Transverse colon (tissue), 4 donors: ENCODE measurements at regions not wholly inside any gene's neighbourhood (a gene's known extent, or its start where the extent isn't known, plus 50 kb on each side); places are given as distances from the start of the nearest gene placed in this dataset.

ENCODE experiments used
- DNase-seq: peaks from one replicate; pipeline ENCODE4 v3.0.0-alpha.2; 2019
- H3K27ac ChIP-seq, 4 donors: fragments of 200-600 bp; sonication (generic); 2 replicates each; pipeline ENCODE4 v1.5.1; 2016 to 2018; ENCODE audit warnings: inconsistent platforms in 4 of 4
- H3K27me3 ChIP-seq: fragments of 200-600 bp; sonication (generic); 2 replicates; pipeline ENCODE4 v1.5.1; 2017; ENCODE audit warnings: inconsistent platforms
- H3K36me3 ChIP-seq, 4 donors: fragments of 200-600 bp; sonication (generic); 2 replicates each; pipeline ENCODE4 v1.5.1; 2017 to 2019; ENCODE audit warnings: inconsistent platforms in 4 of 4
- H3K4me1 ChIP-seq, 4 donors: fragments of 200-600 bp; sonication (generic); 2 replicates each; pipeline ENCODE4 v1.5.1; 2017 to 2020; ENCODE audit warnings: inconsistent platforms in 4 of 4
- H3K4me3 ChIP-seq, 4 donors: fragments of 200-600 bp; sonication (generic); 1 replicate in 1 of 4; 2 replicates in 3 of 4; pipeline versions ENCODE4 v1.5.1 to v1.6.1; 2017 to 2019; ENCODE audit warnings: inconsistent platforms in 4 of 4
- H3K9me3 ChIP-seq, 2 donors: fragments of 200-600 bp; sonication (generic); 2 replicates each; pipeline ENCODE4 v1.5.1; 2017 to 2019; ENCODE audit warnings: inconsistent platforms in 2 of 2
- EP300 ChIP-seq: sonication (generic); formaldehyde crosslinking; IDR thresholded peaks from one replicate; pipeline ENCODE4 v1.6.1; 2017; ENCODE audit warnings: antibody characterized with exemption, low read depth
- POLR2A ChIP-seq: fragments of 450-650 bp; IDR thresholded peaks from one replicate; pipeline ENCODE4 v1.6.1; 2016; ENCODE audit warnings: antibody characterized with exemption, mild to moderate bottlenecking, moderate library complexity
- POLR2AphosphoS5 ChIP-seq, 3 donors: sonication (generic); formaldehyde crosslinking; IDR thresholded peaks; one replicate each; pipeline ENCODE4 v1.6.1; 2016; ENCODE audit warnings: antibody characterized with exemption in 3 of 3
- WGBS, 2 donors: methylation state at CpG; one replicate each; pipeline ENCODE4 v1.1.5; 2018; ENCODE audit warnings: low coverage in 1 of 2; 5-methylcytosine and 5-hydroxymethylcytosine counted together
- in situ Hi-C, 4 donors: fragments of 200-750 bp; cut with MboI; loops; one replicate each; pipeline versions ENCODE4 v1.15.0 to v1.15.1; 2017; ENCODE audit warnings: low sequenced_read_pairs in 3 of 4, low pct_ligation_motif_present in 1 of 4, low pct_unique_long_range_greater_than_20kb in 1 of 4
- intact Hi-C: fragments of 100-400 bp; cut with DNase I; formaldehyde crosslinking; loops from one replicate; pipeline ENCODE4 v1.15.1; 2023; ENCODE audit warnings: low total_unique reads
- TF ChIP-seq, protein P1 (sequence below), 5 experiments: fragments of 200-600 bp in 3 of 5; fragments of 450-650 bp in 2 of 5; sonication (generic) in 3 of 5; IDR thresholded peaks; 1 replicate in 2 of 5; 2 replicates in 3 of 5; pipeline ENCODE4 v1.5.1; 2016 to 2017; ENCODE audit warnings: antibody characterized with exemption in 5 of 5, inconsistent platforms in 3 of 5, mild to moderate bottlenecking in 2 of 5, moderate library complexity in 1 of 5

- no peak overlapping the region for H3K4me3 ChIP-seq
- in situ Hi-C loops (loop anchor here in 1 of 4 donors (25.0 kb wide), 1 partner anchor 565 kb away; no protein-coding TSS in a partner anchor), intact Hi-C loops (no loop called here)
- no peak overlapping the region for H3K27ac ChIP-seq
- DNase-seq: no peak
- peaks cover 0 to 15% (median 7%) of the 10 kb centered on the region in 4 donors for H3K36me3 ChIP-seq
- H3K27me3 ChIP-seq: no peaks in the 10 kb centered on the region
- H3K9me3 ChIP-seq: no peaks in the 10 kb centered on the region
- H3K4me1 ChIP-seq: peaks cover 0 to 13% (median 2%) of the 10 kb centered on the region in 4 donors
- WGBS, 2 donors: 80 to 94% methylated on average over 1 to 6 of the region's 6 CpGs
- TF ChIP-seq EP300 (no peak), POLR2AphosphoS5 (IDR thresholded peaks at IDR 0.05) (no peak), POLR2A (no peak)
- TF ChIP-seq, protein P1, sequence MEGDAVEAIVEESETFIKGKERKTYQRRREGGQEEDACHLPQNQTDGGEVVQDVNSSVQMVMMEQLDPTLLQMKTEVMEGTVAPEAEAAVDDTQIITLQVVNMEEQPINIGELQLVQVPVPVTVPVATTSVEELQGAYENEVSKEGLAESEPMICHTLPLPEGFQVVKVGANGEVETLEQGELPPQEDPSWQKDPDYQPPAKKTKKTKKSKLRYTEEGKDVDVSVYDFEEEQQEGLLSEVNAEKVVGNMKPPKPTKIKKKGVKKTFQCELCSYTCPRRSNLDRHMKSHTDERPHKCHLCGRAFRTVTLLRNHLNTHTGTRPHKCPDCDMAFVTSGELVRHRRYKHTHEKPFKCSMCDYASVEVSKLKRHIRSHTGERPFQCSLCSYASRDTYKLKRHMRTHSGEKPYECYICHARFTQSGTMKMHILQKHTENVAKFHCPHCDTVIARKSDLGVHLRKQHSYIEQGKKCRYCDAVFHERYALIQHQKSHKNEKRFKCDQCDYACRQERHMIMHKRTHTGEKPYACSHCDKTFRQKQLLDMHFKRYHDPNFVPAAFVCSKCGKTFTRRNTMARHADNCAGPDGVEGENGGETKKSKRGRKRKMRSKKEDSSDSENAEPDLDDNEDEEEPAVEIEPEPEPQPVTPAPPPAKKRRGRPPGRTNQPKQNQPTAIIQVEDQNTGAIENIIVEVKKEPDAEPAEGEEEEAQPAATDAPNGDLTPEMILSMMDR (IDR thresholded peaks at IDR 0.05): no peak
Measured at GRCh38 chr7:130872341-130872740, 138.3 kb upstream of the KLF14 start.

- in situ Hi-C loops: loop anchor here in 1 of 4 donors (25.0 kb wide), 1 partner anchor 564 kb away; no protein-coding TSS in a partner anchor
- intact Hi-C loops: no loop called here
- TF ChIP-seq, protein P1 (IDR thresholded peaks at IDR 0.05): no peak
- TF ChIP-seq POLR2A: no peak
- no peak for TF ChIP-seq POLR2AphosphoS5 (IDR thresholded peaks at IDR 0.05)
- no peak for TF ChIP-seq EP300
- Histone ChIP-seq H3K27ac (no peak overlapping the region), H3K9me3 (no peaks in the 10 kb centered on the region), H3K36me3 (peaks cover 0 to 18% (median 7%) of the 10 kb centered on the region in 4 donors), H3K27me3 (no peaks in the 10 kb centered on the region), H3K4me1 (peaks cover 0 to 13% (median 2%) of the 10 kb centered on the region in 4 donors), H3K4me3 (no peak overlapping the region)
- no peak for DNase-seq
- WGBS, 2 donors: 82 to 85% methylated on average over 8 of the region's 8 CpGs
Measured at GRCh38 chr7:130872756-130873448, 138.9 kb upstream of the KLF14 start.

- no peak overlapping the region for H3K27ac ChIP-seq
- H3K36me3 ChIP-seq: peaks cover 0 to 23% (median 7%) of the 10 kb centered on the region in 4 donors
- H3K9me3 ChIP-seq: no peaks in the 10 kb centered on the region
- 89 to 98% methylated on average over 3 to 6 of the region's 6 CpGs for WGBS, 2 donors
- in situ Hi-C loops: loop anchor here in 1 of 4 donors (25.0 kb wide), 1 partner anchor 563 kb away; no protein-coding TSS in a partner anchor
- peaks cover 0 to 20% (median 2%) of the 10 kb centered on the region in 4 donors for H3K4me1 ChIP-seq
- H3K4me3 ChIP-seq: no peak overlapping the region
- no peak for TF ChIP-seq POLR2AphosphoS5 (IDR thresholded peaks at IDR 0.05)
- no peak for TF ChIP-seq EP300
- no peak for TF ChIP-seq POLR2A
- TF ChIP-seq, protein P1 (IDR thresholded peaks at IDR 0.05): no peak
- intact Hi-C loops: no loop called here
- DNase-seq: no peak
- H3K27me3 ChIP-seq: no peaks in the 10 kb centered on the region
Measured at GRCh38 chr7:130874071-130874915, 140.3 kb upstream of the KLF14 start.

DNA sequence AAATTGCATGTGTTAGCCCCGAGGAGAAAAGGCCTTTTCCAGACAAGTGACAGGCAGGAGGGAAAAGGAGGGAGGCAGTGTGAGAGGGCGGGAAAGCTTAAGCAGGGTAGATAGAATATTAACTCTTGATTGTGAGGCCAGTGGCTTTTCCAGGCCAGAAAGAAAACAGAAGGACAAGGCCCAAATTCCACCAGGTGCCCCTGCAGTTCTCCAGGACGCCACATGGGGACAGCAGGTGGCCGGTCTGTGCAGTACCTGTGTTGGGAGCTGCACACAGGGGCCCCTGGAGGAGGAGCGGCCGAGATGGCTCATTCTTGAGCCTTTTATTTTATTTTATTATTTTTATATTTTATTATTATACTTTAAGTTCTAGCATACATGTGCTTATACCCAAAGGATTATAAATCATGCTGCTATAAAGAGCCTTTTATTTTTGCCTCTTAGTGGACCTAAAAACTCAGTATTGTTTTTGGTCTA is 141.3 kb upstream of the KLF14 start:
- H3K27ac ChIP-seq: peak overlapping the region in 1 of 4 donors; percentile 18

More for the DNA sequence above, 141.3 kb upstream of the KLF14 start:
- in situ Hi-C loops (loop anchor here in 2 of 4 donors (25.0 kb wide), 3 partner anchors 162 to 537 kb away; no protein-coding TSS in a partner anchor), intact Hi-C loops (no loop called here)
- peak; percentile 67 for DNase-seq
- H3K4me3 ChIP-seq: no peak overlapping the region
- H3K36me3 ChIP-seq: peaks cover 0 to 21% (median 7%) of the 10 kb centered on the region in 4 donors
- H3K27me3 ChIP-seq: no peaks in the 10 kb centered on the region
- no peaks in the 10 kb centered on the region for H3K9me3 ChIP-seq
- H3K4me1 ChIP-seq: peaks cover 0 to 20% (median 2%) of the 10 kb centered on the region in 4 donors
- WGBS, 2 donors: 23 to 42% methylated on average over 2 to 6 of the region's 6 CpGs
- TF ChIP-seq POLR2AphosphoS5 (IDR thresholded peaks at IDR 0.05): no peak
- TF ChIP-seq, protein P1 (IDR thresholded peaks at IDR 0.05): peak; percentile 82 to 90 (median 85)
